ENCODE measurements at regions not wholly inside any gene's neighbourhood (a gene's known extent, or its start where the extent isn't known, plus 50 kb on each side); places are given as distances from the start of the nearest gene placed in this dataset.

DNA sequence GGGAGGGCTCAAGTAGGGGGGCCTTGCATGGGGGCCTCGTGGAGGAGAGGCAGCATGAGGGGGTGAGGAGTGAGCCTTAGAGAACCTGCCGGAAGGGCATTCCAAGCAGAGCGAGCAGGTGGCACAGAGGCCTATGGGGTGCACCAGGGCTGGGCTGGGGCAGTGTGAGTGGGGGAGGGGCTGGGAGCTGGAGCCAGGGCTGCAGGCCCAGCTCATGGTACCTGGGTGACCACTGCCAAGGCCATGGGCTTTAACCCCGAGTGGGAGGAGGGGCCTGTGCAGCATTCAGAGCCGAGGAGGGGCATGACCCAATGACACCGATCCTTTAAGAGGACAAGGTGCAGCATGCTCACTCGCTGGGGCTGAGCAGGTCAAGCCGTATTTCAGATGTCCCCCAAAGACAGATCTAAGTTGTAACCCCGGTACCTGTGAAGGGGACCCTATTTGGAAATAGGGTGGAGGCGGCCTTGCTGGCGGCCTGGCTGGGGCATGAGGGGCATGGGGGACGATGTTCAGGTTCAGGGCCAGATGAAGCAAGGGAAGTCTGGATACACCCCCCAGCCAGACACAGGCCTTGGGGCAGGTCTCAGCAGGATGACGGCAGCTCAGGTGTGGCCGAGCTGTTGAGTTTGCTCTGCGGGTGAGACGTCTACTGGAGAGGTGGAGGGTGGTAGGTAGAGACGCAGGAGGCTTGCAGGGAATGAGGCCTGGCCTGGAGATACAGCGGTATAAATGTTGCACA is 137.0 kb downstream of the CPZ start:
- no peak for DNase-seq (ENCODE audit: low read depth)
- no peak overlapping the region for H3K4me3 ChIP-seq (ENCODE audit: low read length)
- no peak for TF ChIP-seq CTCF (conservative IDR thresholded peaks at IDR 0.05; ENCODE audit: low read length)

GRCh38 chr4:8728536-8729407 is 136.2 kb downstream of the CPZ start:
- no peak overlapping the region for H3K4me3 ChIP-seq (ENCODE audit: low read length)
- TF ChIP-seq CTCF (conservative IDR thresholded peaks at IDR 0.05; ENCODE audit: low read length) = no peak
- no peak for DNase-seq (ENCODE audit: low read depth)

DNA sequence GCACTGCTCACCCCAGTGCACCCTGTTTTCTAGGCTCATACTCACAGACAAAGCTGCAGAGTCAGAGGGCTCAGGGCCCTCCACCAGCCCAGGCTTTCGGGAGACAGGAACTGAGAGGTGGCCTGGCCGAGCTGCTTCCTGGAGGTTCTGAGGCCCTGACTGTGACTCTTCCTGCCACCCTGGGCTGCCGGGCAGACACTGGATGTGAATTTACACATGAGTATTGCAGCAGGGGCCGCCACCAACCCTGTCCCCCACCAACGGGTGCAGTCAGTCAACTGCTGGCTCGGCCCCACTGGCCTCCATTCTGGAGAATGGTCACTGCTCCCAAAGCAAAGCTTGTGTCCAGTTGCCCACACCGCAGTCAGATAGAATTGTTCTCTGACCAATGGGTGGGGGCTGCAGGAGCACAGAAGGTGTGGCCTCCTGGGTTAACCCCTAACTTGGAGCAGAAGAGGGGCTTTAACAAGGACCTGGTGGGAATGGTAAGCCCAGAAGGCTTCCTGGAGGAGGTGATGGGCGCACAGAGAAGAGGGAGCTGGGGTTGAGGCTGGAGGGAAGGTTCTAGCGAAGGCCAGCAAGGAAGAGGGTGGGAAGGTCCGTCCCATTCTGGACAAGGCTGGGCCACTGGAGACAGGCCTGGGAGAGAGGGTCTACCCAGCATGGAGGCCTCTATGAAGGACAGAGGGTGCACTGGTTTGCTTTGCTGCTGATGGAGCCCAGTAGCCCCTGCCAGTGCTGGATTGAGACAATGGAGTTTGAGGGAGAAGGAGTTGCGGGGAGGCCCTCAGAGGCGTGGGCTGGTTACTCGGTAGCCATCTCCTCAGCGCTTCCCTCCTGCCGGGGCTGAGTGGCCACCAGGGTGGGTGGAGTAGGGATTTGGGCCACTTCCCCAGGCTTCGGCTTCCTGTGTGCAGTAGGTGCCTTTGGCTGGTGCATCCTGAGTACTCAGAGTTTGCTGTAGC is 135.3 kb downstream of the CPZ start:
- no peak overlapping the region for H3K4me3 ChIP-seq (ENCODE audit: low read length)
- no peak for TF ChIP-seq CTCF (conservative IDR thresholded peaks at IDR 0.05; ENCODE audit: low read length)
- DNase-seq (ENCODE audit: low read depth) = no peak

DNA sequence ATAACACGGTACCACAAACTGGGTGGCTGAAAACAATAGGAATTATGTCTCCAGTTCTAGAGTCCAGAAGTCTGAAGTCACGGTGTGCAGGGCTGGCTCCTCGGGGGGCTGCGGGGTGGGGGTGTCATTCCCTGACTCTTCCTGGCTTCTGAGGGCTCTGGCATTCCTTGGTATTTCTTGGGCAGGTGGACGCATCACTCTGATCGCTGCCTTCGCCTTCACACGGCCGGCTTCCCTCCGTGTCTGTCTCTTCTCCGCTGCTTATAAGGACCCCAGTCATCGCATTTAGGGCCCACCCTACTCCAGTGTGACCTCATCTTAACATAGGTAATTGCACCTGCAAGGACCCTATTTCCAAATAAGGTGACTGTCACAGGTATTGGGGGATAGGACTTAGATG is 134.6 kb downstream of the CPZ start:
- DNase-seq (ENCODE audit: low read depth) = no peak
- no peak overlapping the region for H3K4me3 ChIP-seq (ENCODE audit: low read length)
- no peak for TF ChIP-seq CTCF (conservative IDR thresholded peaks at IDR 0.05; ENCODE audit: low read length)

GRCh38 chr4:8726344-8726851 is 133.8 kb downstream of the CPZ start:
- no peak overlapping the region for H3K4me3 ChIP-seq (ENCODE audit: low read length)
- no peak for TF ChIP-seq CTCF (conservative IDR thresholded peaks at IDR 0.05; ENCODE audit: low read length)
- DNase-seq (ENCODE audit: low read depth) = no peak

DNA sequence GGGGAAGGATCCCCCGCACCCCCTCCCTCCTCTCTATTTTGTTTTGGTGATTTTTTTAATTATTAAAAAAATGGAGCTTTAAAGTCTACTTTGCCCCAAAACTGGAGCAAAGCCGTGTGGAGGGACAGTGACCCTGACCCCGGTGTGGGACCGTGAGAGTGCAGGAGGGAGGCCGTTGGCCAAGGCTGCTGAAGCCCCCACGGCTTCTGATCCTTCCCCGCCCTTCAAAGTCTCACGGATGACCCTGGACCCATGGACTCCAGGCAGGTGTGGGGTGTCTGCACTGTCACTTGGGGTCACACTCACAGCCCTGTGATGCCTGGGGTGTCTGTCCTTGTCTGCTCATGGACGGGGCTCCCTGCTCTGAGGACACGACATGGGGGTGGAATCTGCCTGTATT is 133.3 kb downstream of the CPZ start:
- no peak for TF ChIP-seq CTCF (conservative IDR thresholded peaks at IDR 0.05; ENCODE audit: low read length)
- no peak for DNase-seq (ENCODE audit: low read depth)
- no peak overlapping the region for H3K4me3 ChIP-seq (ENCODE audit: low read length)
